GM21619 (cell line): ENCODE measurements at regions not wholly inside any gene's neighbourhood (a gene's known extent, or its start where the extent isn't known, plus 50 kb on each side); places are given as distances from the start of the nearest gene placed in this dataset.
A peak's percentile ranks its signal among the peaks of the same experiment; 100 is the strongest.

Source experiments
- ATAC-seq: cut with Tn5 transposase; IDR thresholded peaks from one replicate; pipeline ENCODE4 v1.9.1; 2021; ENCODE audit not compliant: unreplicated experiment

- ATAC-seq = no peak
Measured at GRCh38 chr4:24013668-24014422, 124.0 kb upstream of the PPARGC1A start.

GRCh38 chr4:24010994-24011393 is 121.1 kb upstream of the PPARGC1A start:
- ATAC-seq = no peak

GRCh38 chr4:24010573-24010972 is 120.7 kb upstream of the PPARGC1A start:
- no peak for ATAC-seq

GRCh38 chr4:24007860-24008261 is 118.0 kb upstream of the PPARGC1A start:
- ATAC-seq = no peak

- no peak for ATAC-seq
Measured at GRCh38 chr4:24006269-24006668, 116.4 kb upstream of the PPARGC1A start.

- ATAC-seq = no peak
Measured at GRCh38 chr4:24003926-24004325, 114.1 kb upstream of the PPARGC1A start.

GRCh38 chr4:24003496-24003895 is 113.6 kb upstream of the PPARGC1A start:
- no peak for ATAC-seq

- ATAC-seq = no peak
Measured at GRCh38 chr4:24002330-24002966, 112.6 kb upstream of the PPARGC1A start.

- ATAC-seq = no peak
Measured at GRCh38 chr4:24001486-24002329, 111.9 kb upstream of the PPARGC1A start.

- ATAC-seq = no peak
Measured at GRCh38 chr4:24000470-24000831, 110.6 kb upstream of the PPARGC1A start.

- no peak for ATAC-seq
Measured at GRCh38 chr4:23999714-24000469, 110.0 kb upstream of the PPARGC1A start.

- peak; percentile 59 for ATAC-seq
Measured at GRCh38 chr4:23993373-23993772, 103.5 kb upstream of the PPARGC1A start.

GRCh38 chr4:23991444-23991843 is 101.6 kb upstream of the PPARGC1A start:
- ATAC-seq = no peak

- ATAC-seq = no peak
Measured at GRCh38 chr4:23986270-23986669, 96.4 kb upstream of the PPARGC1A start.

GRCh38 chr4:23981328-23981727 is 91.5 kb upstream of the PPARGC1A start:
- no peak for ATAC-seq

- ATAC-seq = no peak
Measured at GRCh38 chr4:23979534-23979933, 89.7 kb upstream of the PPARGC1A start.

- no peak for ATAC-seq
Measured at GRCh38 chr4:23978002-23978401, 88.2 kb upstream of the PPARGC1A start.

GRCh38 chr4:23976423-23976822 is 86.6 kb upstream of the PPARGC1A start:
- ATAC-seq = no peak

GRCh38 chr4:23973308-23973855 is 83.5 kb upstream of the PPARGC1A start:
- no peak for ATAC-seq

- no peak for ATAC-seq
Measured at GRCh38 chr4:23972805-23973204, 83.0 kb upstream of the PPARGC1A start.

GRCh38 chr4:23972187-23972586 is 82.3 kb upstream of the PPARGC1A start:
- ATAC-seq = no peak
